Endodermal cell (in vitro differentiated cells): ENCODE measurements at regions not wholly inside any gene's neighbourhood (a gene's known extent, or its start where the extent isn't known, plus 50 kb on each side); places are given as distances from the start of the nearest gene placed in this dataset.

Experiments
- DNase-seq: peaks from one replicate; pipeline ENCODE4 v3.0.0-alpha.2; 2017
- H3K27ac ChIP-seq: 2 replicates; pipeline ENCODE4 v1.5.1; 2013; ENCODE audit warnings: mild to moderate bottlenecking, low read depth, low read length, moderate library complexity
- H3K27me3 ChIP-seq: 2 replicates; pipeline ENCODE4 v1.6.1; 2013; ENCODE audit warnings: mild to moderate bottlenecking, low read length, moderate library complexity; ENCODE audit not compliant: insufficient read depth, control insufficient read depth, poor library complexity, severe bottlenecking
- H3K36me3 ChIP-seq: 2 replicates; pipeline ENCODE4 v1.7.0; 2013; ENCODE audit warnings: mild to moderate bottlenecking, low read length, moderate library complexity; ENCODE audit not compliant: control insufficient read depth, insufficient read depth
- H3K4me1 ChIP-seq: one replicate; pipeline ENCODE4 v1.7.0; 2013; ENCODE audit warnings: low read length; ENCODE audit not compliant: control insufficient read depth, insufficient read depth
- H3K4me3 ChIP-seq: 2 replicates; pipeline ENCODE4 v1.5.1; 2013; ENCODE audit warnings: mild to moderate bottlenecking, low read length, moderate library complexity
- H3K9ac ChIP-seq: 2 replicates; pipeline ENCODE4 v1.6.1; 2013; ENCODE audit warnings: mild to moderate bottlenecking, low read length, moderate library complexity; ENCODE audit not compliant: poor library complexity, severe bottlenecking; ENCODE audit errors: extremely low read depth
- H3K9me3 ChIP-seq: 2 replicates; pipeline ENCODE4 v1.6.1; 2013; ENCODE audit warnings: mild to moderate bottlenecking, low read length, moderate library complexity; ENCODE audit not compliant: control insufficient read depth
- H3K27ac Mint-ChIP-seq: 2 replicates; pipeline ENCODE4 v1.8.0; 2020; ENCODE audit warnings: mixed read lengths
- H3K27me3 Mint-ChIP-seq: 2 replicates; pipeline ENCODE4 v1.8.0; 2021; ENCODE audit warnings: mild to moderate bottlenecking, mixed read lengths; ENCODE audit not compliant: insufficient read depth
- H3K36me3 Mint-ChIP-seq: 2 replicates; pipeline ENCODE4 v1.8.0; 2020; ENCODE audit warnings: low read depth, mixed read lengths
- H3K4me1 Mint-ChIP-seq: 2 replicates; pipeline ENCODE4 v1.8.0; 2020; ENCODE audit warnings: mixed read lengths
- H3K4me3 Mint-ChIP-seq: 2 replicates; pipeline ENCODE4 v1.8.0; 2020; ENCODE audit warnings: mild to moderate bottlenecking, moderate library complexity, mixed read lengths
- H3K9me3 Mint-ChIP-seq: 2 replicates; pipeline ENCODE4 v1.8.0; 2020; ENCODE audit warnings: mild to moderate bottlenecking, mixed read lengths
- CTCF ChIP-seq: fragments of 200-600 bp; sonication (generic); conservative IDR thresholded peaks from 2 replicates; pipeline ENCODE4 v1.5.0; 2021; ENCODE audit warnings: antibody characterized with exemption, mild to moderate bottlenecking
- WGBS, 2 experiments: methylation state at CpG; one replicate each; pipeline versions ENCODE4 v1.1.5 to v1.1.7; 2013; ENCODE audit warnings: missing lambda C conversion rate in 2 of 2, mixed read lengths in 1 of 2; ENCODE audit not compliant: insufficient coverage in 1 of 2, insufficient read length in 1 of 2; 5-methylcytosine and 5-hydroxymethylcytosine counted together

GRCh38 chr4:66911880-66912279 is 633.4 kb downstream of the CENPC start:
- 91 to 100% methylated on average over 2 of the region's 2 CpGs for WGBS, 2 experiments
- H3K4me3 ChIP-seq = no peak overlapping the region
- no peaks in the 10 kb centered on the region for H3K27me3 ChIP-seq
- peaks cover 5% of the 10 kb centered on the region for H3K4me1 ChIP-seq
- Mint-ChIP-seq H3K4me1 (peaks cover 3% of the 10 kb centered on the region), H3K27ac (no peak overlapping the region), H3K36me3 (no peaks in the 10 kb centered on the region), H3K27me3 (no peaks in the 10 kb centered on the region), H3K9me3 (no peaks in the 10 kb centered on the region), H3K4me3 (no peak overlapping the region)
- H3K9ac ChIP-seq = no peak overlapping the region
- no peak for DNase-seq
- no peaks in the 10 kb centered on the region for H3K36me3 ChIP-seq
- no peak for TF ChIP-seq CTCF
- no peak overlapping the region for H3K27ac ChIP-seq
- no peaks in the 10 kb centered on the region for H3K9me3 ChIP-seq

GRCh38 chr4:66906314-66906713 is 639.0 kb downstream of the CENPC start:
- H3K4me3 Mint-ChIP-seq = no peak overlapping the region
- Histone ChIP-seq H3K9me3 (peaks cover 3% of the 10 kb centered on the region), H3K27ac (no peak overlapping the region), H3K27me3 (no peaks in the 10 kb centered on the region), H3K4me3 (no peak overlapping the region), H3K4me1 (no peaks in the 10 kb centered on the region), H3K9ac (no peak overlapping the region), H3K36me3 (no peaks in the 10 kb centered on the region)
- H3K27me3 Mint-ChIP-seq = no peaks in the 10 kb centered on the region
- peaks cover 14% of the 10 kb centered on the region for H3K4me1 Mint-ChIP-seq
- 27 to 30% methylated on average over 2 of the region's 2 CpGs for WGBS, 2 experiments
- no peak for DNase-seq
- H3K9me3 Mint-ChIP-seq = no peaks in the 10 kb centered on the region
- no peaks in the 10 kb centered on the region for H3K36me3 Mint-ChIP-seq
- no peak for TF ChIP-seq CTCF
- no peak overlapping the region for H3K27ac Mint-ChIP-seq

- Mint-ChIP-seq H3K27ac (no peak overlapping the region), H3K27me3 (no peaks in the 10 kb centered on the region), H3K9me3 (peaks cover 31% of the 10 kb centered on the region), H3K4me3 (no peak overlapping the region), H3K4me1 (no peaks in the 10 kb centered on the region), H3K36me3 (peaks cover 5% of the 10 kb centered on the region)
- H3K27me3 ChIP-seq = no peaks in the 10 kb centered on the region
- DNase-seq = no peak
- no peak overlapping the region for H3K9ac ChIP-seq
- H3K4me3 ChIP-seq = no peak overlapping the region
- H3K27ac ChIP-seq = no peak overlapping the region
- no peaks in the 10 kb centered on the region for H3K36me3 ChIP-seq
- peaks cover 26% of the 10 kb centered on the region for H3K9me3 ChIP-seq
- H3K4me1 ChIP-seq = no peaks in the 10 kb centered on the region
- 91 to 96% methylated on average over 8 to 26 of the region's 26 CpGs for WGBS, 2 experiments
- no peak for TF ChIP-seq CTCF
Observed at GRCh38 chr4:66899422-66900065, 645.8 kb downstream of the CENPC start.
